ENCODE measurements at regions not wholly inside any gene's neighbourhood (a gene's known extent, or its start where the extent isn't known, plus 50 kb on each side); places are given as distances from the start of the nearest gene placed in this dataset.

DNA sequence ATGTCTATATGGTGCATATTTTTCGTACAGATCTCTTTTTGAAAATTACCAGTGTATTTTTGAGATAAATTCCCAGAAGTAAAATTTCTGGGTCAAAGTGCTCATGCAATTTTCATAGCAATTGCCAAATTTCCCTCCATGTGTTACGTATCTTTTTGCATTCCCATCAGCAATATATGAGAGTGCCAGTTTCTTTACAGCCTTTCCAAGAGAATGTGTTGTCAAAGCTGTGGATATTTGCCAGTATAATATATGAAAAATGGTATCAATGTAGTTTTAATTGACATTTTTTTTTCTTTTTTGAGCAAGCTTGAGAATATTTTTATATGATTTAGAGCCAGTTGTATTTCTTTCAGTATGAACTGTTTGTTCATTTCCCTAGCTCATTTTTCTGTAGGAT is 399.0 kb upstream of the KLF12 start:
- H3K4me3 ChIP-seq (ENCODE audit: low read depth, low read length): no peak overlapping the region
- TF ChIP-seq, protein P1, sequence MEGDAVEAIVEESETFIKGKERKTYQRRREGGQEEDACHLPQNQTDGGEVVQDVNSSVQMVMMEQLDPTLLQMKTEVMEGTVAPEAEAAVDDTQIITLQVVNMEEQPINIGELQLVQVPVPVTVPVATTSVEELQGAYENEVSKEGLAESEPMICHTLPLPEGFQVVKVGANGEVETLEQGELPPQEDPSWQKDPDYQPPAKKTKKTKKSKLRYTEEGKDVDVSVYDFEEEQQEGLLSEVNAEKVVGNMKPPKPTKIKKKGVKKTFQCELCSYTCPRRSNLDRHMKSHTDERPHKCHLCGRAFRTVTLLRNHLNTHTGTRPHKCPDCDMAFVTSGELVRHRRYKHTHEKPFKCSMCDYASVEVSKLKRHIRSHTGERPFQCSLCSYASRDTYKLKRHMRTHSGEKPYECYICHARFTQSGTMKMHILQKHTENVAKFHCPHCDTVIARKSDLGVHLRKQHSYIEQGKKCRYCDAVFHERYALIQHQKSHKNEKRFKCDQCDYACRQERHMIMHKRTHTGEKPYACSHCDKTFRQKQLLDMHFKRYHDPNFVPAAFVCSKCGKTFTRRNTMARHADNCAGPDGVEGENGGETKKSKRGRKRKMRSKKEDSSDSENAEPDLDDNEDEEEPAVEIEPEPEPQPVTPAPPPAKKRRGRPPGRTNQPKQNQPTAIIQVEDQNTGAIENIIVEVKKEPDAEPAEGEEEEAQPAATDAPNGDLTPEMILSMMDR (IDR thresholded peaks at IDR 0.05; ENCODE audit: low read depth, low read length): no peak

DNA sequence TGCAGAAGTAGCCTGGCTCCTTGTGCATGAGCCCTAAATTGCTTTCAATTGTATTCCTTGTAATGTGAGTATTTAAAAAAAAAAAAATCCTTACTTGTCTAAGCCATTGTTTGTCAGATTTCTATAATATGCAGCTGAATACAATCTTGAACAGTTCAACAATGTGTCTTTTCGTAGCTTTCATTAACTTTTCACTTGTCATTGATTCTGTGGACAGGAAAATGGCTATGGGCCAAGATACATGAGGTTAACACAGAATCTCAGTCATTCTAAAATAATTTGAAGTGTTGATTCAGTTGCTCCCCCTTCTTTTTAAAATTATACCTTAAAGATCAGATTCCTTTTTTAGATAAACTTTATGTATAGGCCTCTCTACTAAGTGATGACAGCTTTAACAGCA is 395.8 kb upstream of the KLF12 start:
- TF ChIP-seq, protein P1 (IDR thresholded peaks at IDR 0.05; ENCODE audit: low read depth, low read length): no peak
- no peak overlapping the region for H3K4me3 ChIP-seq (ENCODE audit: low read depth, low read length)

DNA sequence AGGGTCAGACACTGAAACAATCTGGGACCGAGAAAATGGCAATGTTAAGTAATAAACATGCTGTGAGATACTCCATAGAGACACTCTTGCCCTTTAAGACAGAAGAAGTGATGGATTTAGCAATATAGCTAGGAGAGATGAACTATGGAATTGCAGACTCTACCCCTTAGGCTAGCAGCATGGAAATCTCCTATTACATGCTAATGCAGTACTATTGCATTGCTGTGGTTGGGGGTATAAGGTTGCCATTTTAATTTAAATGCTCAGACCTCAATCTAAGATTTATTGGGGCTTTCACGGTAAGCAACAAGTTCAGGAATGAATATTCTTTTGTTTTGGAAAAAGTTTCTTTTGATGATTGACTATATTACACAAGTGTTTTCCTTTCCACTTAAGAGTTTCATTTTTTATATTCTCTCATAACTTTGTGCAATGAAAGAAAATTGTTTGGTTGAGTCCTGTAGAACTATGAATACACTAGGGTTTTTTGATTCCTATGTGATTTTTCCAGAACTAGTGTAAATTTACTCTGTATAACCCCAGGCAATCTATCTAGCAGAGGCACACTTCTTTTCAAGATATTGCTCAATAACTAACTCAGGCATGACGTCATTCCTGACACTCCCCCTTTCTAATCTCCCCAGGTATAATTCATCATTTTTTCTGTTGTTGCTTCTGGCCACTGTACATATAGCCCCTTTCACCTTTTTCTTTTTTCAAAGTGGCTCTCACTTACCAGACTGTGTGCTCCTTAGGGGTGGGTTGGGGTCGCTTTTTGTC is 394.7 kb upstream of the KLF12 start:
- TF ChIP-seq, protein P1 (IDR thresholded peaks at IDR 0.05; ENCODE audit: low read depth, low read length): no peak

DNA sequence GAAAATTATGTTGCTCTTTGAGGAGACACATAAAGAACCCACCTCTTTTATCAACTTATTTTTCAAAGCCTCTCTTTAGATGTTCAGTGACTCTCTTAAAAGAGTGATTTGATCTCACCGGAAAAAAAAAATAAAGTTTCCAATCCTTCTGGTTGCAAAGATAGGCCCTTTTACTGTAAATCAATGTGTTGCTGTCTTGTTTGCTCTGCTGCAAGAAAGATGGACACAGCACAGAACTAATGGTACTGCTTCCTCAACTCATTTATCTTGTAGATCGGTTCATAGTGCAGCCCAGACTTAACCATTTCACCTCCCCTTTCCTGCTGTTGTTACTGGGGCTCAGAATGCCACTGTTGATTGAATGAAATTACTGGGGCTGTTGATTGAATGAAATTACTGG is 388.9 kb upstream of the KLF12 start:
- TF ChIP-seq, protein P1 (IDR thresholded peaks at IDR 0.05; ENCODE audit: low read depth, low read length): no peak
- H3K4me3 ChIP-seq (ENCODE audit: low read depth, low read length): no peak overlapping the region

More for the DNA sequence above, 394.7 kb upstream of the KLF12 start:
- no peak overlapping the region for H3K4me3 ChIP-seq (ENCODE audit: low read depth, low read length)

GRCh38 chr13:74511523-74511922 is 377.3 kb upstream of the KLF12 start:
- H3K4me3 ChIP-seq (ENCODE audit: low read depth, low read length): no peak overlapping the region
- TF ChIP-seq, protein P1 (IDR thresholded peaks at IDR 0.05; ENCODE audit: low read depth, low read length): no peak

DNA sequence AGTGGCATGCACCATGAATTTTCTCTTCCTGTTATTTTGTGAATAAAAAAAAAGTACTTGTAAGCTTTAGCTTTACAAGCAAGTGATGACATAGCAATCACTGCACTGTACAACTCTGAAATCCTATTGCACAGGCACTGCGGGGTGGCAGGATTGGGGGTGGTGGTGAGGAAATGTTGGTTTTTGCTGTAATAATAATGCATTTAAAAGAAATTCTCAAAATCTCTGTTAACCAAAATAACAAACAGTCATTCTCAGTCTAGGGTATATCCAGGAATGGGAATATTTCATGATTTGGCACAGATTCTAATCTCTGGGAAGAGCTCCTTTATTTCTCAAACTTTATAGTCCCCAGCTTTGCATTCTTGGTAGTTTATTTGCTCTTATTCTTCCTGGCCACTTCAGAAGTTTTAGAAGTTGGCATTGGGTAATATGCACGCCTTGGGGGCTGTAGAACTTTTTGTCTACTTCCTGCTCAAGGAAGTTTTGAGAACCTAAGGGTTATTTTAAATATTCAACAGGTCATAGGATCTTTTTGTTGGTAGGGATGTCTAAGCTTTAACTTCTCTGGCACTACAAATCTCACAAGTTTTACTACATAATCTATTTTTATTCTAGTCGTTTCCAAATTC is 353.0 kb upstream of the KLF12 start:
- no peak overlapping the region for H3K4me3 ChIP-seq (ENCODE audit: low read depth, low read length)
- TF ChIP-seq, protein P1 (IDR thresholded peaks at IDR 0.05; ENCODE audit: low read depth, low read length): no peak

GRCh38 chr13:74485757-74486156 is 351.6 kb upstream of the KLF12 start:
- no peak overlapping the region for H3K4me3 ChIP-seq (ENCODE audit: low read depth, low read length)
- TF ChIP-seq, protein P1 (IDR thresholded peaks at IDR 0.05; ENCODE audit: low read depth, low read length): no peak
